Natural killer cell (primary cell): ENCODE measurements at regions not wholly inside any gene's neighbourhood (a gene's known extent, or its start where the extent isn't known, plus 50 kb on each side); places are given as distances from the start of the nearest gene placed in this dataset.

Experiments used
- ATAC-seq, 3 donors: fragments of 150-1000 bp in 2 of 3; fragments of 200-7000 bp in 1 of 3; cut with Tn5 transposase; 1 replicate in 1 of 3; 2 replicates in 2 of 3; pipeline ENCODE4 v1.10.0; 2021; ENCODE audit warnings: mild to moderate bottlenecking in 2 of 3, moderate library complexity in 2 of 3
- DNase-seq, 2 donors: peaks; one replicate each; pipeline versions ENCODE4 v3.0.0 to v3.0.0-alpha.2; 2013 to 2021; ENCODE audit warnings: mixed read lengths in 1 of 2
- H3K27ac ChIP-seq: one replicate; pipeline ENCODE4 v1.5.1; 2013; ENCODE audit warnings: mild to moderate bottlenecking, low read length
- H3K27me3 ChIP-seq: one replicate; pipeline ENCODE4 v1.6.1; 2013; ENCODE audit warnings: low read length; ENCODE audit not compliant: control insufficient read depth, insufficient read depth
- H3K36me3 ChIP-seq: one replicate; pipeline ENCODE4 v1.6.1; 2013; ENCODE audit warnings: low read length; ENCODE audit not compliant: control insufficient read depth, insufficient read depth
- H3K4me1 ChIP-seq: one replicate; pipeline ENCODE4 v1.6.1; 2013; ENCODE audit warnings: low read length; ENCODE audit not compliant: control insufficient read depth, insufficient read depth
- H3K4me3 ChIP-seq: one replicate; pipeline ENCODE4 v1.5.1; 2013; ENCODE audit warnings: low read length
- H3K9me3 ChIP-seq: one replicate; pipeline ENCODE4 v1.6.1; 2013; ENCODE audit warnings: low read length; ENCODE audit not compliant: control insufficient read depth, insufficient read depth
- H3K27ac Mint-ChIP-seq, 2 donors: one replicate each; pipeline ENCODE4 v1.8.0; 2022; ENCODE audit warnings: mild to moderate bottlenecking in 2 of 2, mixed read lengths in 2 of 2, moderate library complexity in 1 of 2
- H3K27me3 Mint-ChIP-seq, 2 donors: one replicate each; pipeline ENCODE4 v1.8.0; 2022; ENCODE audit warnings: low read depth in 2 of 2, mixed read lengths in 2 of 2
- H3K36me3 Mint-ChIP-seq: one replicate; pipeline ENCODE4 v1.8.0; 2022; ENCODE audit warnings: mixed read lengths
- H3K4me1 Mint-ChIP-seq, 2 donors: one replicate each; pipeline ENCODE4 v1.8.0; 2022; ENCODE audit warnings: mixed read lengths in 2 of 2
- H3K4me3 Mint-ChIP-seq: one replicate; pipeline ENCODE4 v1.8.0; 2022; ENCODE audit warnings: mild to moderate bottlenecking, moderate library complexity, mixed read lengths
- H3K9me3 Mint-ChIP-seq, 2 donors: one replicate each; pipeline ENCODE4 v1.8.0; 2022; ENCODE audit warnings: mixed read lengths in 2 of 2
- CTCF ChIP-seq: fragments of 200-600 bp; IDR thresholded peaks from one replicate; pipeline ENCODE4 v1.8.0; 2022; ENCODE audit warnings: antibody characterized with exemption
- WGBS: methylation state at CpG from one replicate; pipeline ENCODE4 v1.1.7; 2013; ENCODE audit warnings: missing lambda C conversion rate; ENCODE audit not compliant: insufficient coverage; 5-methylcytosine and 5-hydroxymethylcytosine counted together
- intact Hi-C: fragments of 100-400 bp; cut with micrococcal nuclease; formaldehyde crosslinking; loops from one replicate; pipeline ENCODE4 v1.14.2; 2022

DNA sequence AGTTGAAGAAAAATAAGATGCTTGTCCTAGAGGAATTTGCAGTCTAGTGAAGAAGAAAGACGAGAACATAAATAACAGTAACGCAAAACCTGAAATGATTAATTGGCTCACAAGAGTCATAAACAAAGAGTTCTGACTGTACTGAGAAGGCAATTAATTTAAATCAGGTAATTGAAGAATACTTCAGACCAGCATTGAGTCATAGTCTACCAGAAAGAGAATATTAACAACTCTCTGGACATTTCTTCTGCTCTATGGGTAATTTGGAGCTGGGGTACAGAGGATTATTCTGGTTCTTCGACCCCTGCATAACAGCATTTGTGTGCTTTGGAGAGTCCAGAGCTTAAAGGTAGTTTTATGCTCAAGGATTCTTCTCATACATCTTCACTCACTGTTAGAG, 390.3 kb upstream of the DCN start:
- Mint-ChIP-seq H3K27ac (no peak overlapping the region), H3K4me3 (no peak overlapping the region), H3K27me3 (peaks cover 9 to 27% of the 10 kb centered on the region in 2 donors), H3K4me1 (peaks cover 3% of the 10 kb centered on the region in 2 donors), H3K9me3 (no peaks in the 10 kb centered on the region), H3K36me3 (no peaks in the 10 kb centered on the region)
- intact Hi-C loops = no loop called here
- H3K27ac ChIP-seq = no peak overlapping the region
- H3K27me3 ChIP-seq = no peaks in the 10 kb centered on the region
- H3K36me3 ChIP-seq = no peaks in the 10 kb centered on the region
- no peak overlapping the region for H3K4me3 ChIP-seq
- no peaks in the 10 kb centered on the region for H3K9me3 ChIP-seq
- WGBS = 100% methylated on average over 2 of the region's 3 CpGs
- ATAC-seq (no peak), DNase-seq (no peak)
- no peaks in the 10 kb centered on the region for H3K4me1 ChIP-seq
- TF ChIP-seq CTCF = no peak

DNA sequence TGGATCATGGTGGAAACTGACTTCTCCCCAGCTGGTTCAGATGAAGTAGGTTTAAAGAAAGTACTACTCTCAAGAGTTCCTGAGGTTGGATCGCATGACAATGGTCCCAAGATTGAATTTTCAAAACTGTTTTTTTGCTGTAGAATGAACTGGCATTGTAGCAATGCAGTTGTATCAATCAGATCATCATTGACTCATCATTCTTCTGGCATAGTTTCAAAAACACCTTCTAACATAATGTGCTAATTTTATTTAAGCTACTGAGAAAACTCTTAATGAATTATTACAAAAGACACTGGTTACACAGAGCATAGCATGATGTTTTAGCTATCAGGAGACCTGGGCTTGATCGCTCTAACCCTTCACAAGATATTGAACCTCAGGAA, 384.5 kb upstream of the DCN start:
- no peaks in the 10 kb centered on the region for H3K36me3 ChIP-seq
- H3K27ac ChIP-seq = no peak overlapping the region
- H3K4me1 ChIP-seq = no peaks in the 10 kb centered on the region
- TF ChIP-seq CTCF = no peak
- no peaks in the 10 kb centered on the region for H3K27me3 ChIP-seq
- H3K27ac Mint-ChIP-seq = no peak overlapping the region
- WGBS = 100% methylated on average over 1 of the region's 2 CpGs
- ATAC-seq (no peak), DNase-seq (no peak)
- no peak overlapping the region for H3K4me3 Mint-ChIP-seq
- peaks cover 2 to 6% of the 10 kb centered on the region in 2 donors for H3K27me3 Mint-ChIP-seq
- no peaks in the 10 kb centered on the region for H3K9me3 Mint-ChIP-seq
- H3K9me3 ChIP-seq = no peaks in the 10 kb centered on the region
- H3K4me1 Mint-ChIP-seq = peaks cover 10 to 11% of the 10 kb centered on the region in 2 donors
- intact Hi-C loops = no loop called here
- H3K36me3 Mint-ChIP-seq = no peaks in the 10 kb centered on the region
- no peak overlapping the region for H3K4me3 ChIP-seq

DNA sequence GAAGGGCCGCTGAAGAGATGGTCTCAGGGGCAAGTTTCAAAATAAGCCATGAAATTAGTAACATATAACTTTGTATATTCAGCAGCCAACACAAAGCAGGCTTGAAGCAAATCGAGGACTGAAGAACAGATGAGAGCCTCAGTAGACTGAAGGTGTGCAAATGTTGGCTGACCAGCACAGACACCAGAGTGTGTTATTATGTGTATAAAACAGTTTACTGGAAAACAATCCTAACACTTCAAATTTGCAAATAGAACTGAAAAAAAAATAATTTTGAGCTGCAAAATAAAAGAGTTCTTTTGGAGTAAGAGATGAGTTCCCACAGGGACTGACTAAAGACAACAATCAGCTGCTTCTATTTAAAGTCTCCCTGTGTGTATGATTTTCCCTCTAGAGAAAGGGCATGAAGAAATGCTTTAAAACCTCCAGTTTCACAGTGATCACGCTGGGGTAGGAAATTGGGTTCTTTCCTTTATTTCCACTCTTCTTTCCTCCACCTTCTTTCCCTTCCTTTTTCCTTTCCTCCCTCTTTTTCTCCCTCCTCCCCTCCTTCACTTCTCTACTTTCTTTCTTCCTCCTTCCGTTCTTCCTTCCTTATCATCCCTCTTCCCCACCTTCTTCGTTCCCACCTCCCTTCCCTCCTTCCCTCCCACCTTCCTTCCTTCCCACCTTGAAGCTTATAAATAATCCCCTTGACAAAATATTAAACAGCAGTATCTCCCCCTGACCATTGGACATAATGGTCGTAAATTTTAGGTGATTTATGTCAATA, 383.9 kb upstream of the DCN start:
- H3K36me3 ChIP-seq = no peaks in the 10 kb centered on the region
- no peak overlapping the region for H3K4me3 Mint-ChIP-seq
- no peak for DNase-seq
- H3K36me3 Mint-ChIP-seq = no peaks in the 10 kb centered on the region
- H3K27ac ChIP-seq = no peak overlapping the region
- no peak overlapping the region for H3K4me3 ChIP-seq
- intact Hi-C loops = no loop called here
- H3K27ac Mint-ChIP-seq = no peak overlapping the region
- no peak for TF ChIP-seq CTCF
- ATAC-seq = no peak
- peaks cover 0 to 6% of the 10 kb centered on the region in 2 donors for H3K27me3 Mint-ChIP-seq
- WGBS = 84% methylated on average over 5 of the region's 6 CpGs
- no peaks in the 10 kb centered on the region for H3K4me1 ChIP-seq
- no peaks in the 10 kb centered on the region for H3K27me3 ChIP-seq
- no peaks in the 10 kb centered on the region for H3K9me3 Mint-ChIP-seq
- H3K4me1 Mint-ChIP-seq = peaks cover 13 to 14% of the 10 kb centered on the region in 2 donors
- no peaks in the 10 kb centered on the region for H3K9me3 ChIP-seq

DNA sequence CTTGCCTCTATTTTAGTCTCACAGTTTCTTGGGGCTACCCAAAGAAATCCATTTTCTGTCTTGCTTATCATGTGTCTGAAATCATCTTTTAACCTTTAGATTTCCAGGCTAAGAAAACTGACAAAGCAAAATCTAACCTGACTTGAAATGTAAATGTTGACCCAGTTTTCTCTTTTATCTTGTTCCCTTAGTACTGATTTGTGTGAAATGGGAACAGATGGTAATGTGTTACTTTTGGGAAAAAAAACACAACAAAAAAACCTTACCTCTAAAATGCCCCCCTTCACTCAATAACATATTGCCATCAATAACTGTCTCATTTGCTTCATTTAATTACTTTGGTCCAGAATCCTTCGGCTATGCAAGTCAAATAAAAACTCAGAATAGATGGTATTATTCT, 383.2 kb upstream of the DCN start:
- H3K9me3 Mint-ChIP-seq = no peaks in the 10 kb centered on the region
- no peak overlapping the region for H3K4me3 Mint-ChIP-seq
- TF ChIP-seq CTCF = no peak
- ATAC-seq (no peak), DNase-seq (no peak)
- H3K4me1 Mint-ChIP-seq = peaks cover 13 to 14% of the 10 kb centered on the region in 2 donors
- Histone ChIP-seq H3K9me3 (no peaks in the 10 kb centered on the region), H3K27me3 (no peaks in the 10 kb centered on the region), H3K27ac (no peak overlapping the region), H3K36me3 (no peaks in the 10 kb centered on the region), H3K4me1 (no peaks in the 10 kb centered on the region), H3K4me3 (no peak overlapping the region)
- intact Hi-C loops = no loop called here
- no peak overlapping the region for H3K27ac Mint-ChIP-seq
- 100% methylated on average over 1 of the region's 1 CpG for WGBS
- H3K27me3 Mint-ChIP-seq = peaks cover 0 to 6% of the 10 kb centered on the region in 2 donors
- no peaks in the 10 kb centered on the region for H3K36me3 Mint-ChIP-seq
